ENCODE measurements at regions not wholly inside any gene's neighbourhood (a gene's known extent, or its start where the extent isn't known, plus 50 kb on each side); places are given as distances from the start of the nearest gene placed in this dataset.

- peak overlapping the region; percentile 30 for H2AFZ ChIP-seq (ENCODE audit: insufficient read depth, low read length, poor library complexity)
- no peak for DNase-seq
- no peak overlapping the region for H3K27ac ChIP-seq (ENCODE audit: low read depth, low read length)
- H3K23ac ChIP-seq (ENCODE audit: low read length) = no peak overlapping the region
- H2BK120ac ChIP-seq (ENCODE audit: insufficient read depth, low read length, poor library complexity) = peak overlapping the region; percentile 69
- H2BK12ac ChIP-seq (ENCODE audit: low read length) = no peak overlapping the region
- H4K91ac ChIP-seq (ENCODE audit: low read depth, low read length) = no peak overlapping the region
- no CpG with 5 or more reads among the region's 8 CpGs for WGBS (ENCODE audit: extremely low coverage, insufficient coverage, insufficient read length)
- peaks cover 5% of the 10 kb centered on the region in 2 experiments for H3K4me1 ChIP-seq (ENCODE audit: control insufficient read depth in 1 of 2, insufficient read depth in 2 of 2, low read length in 2 of 2)
- H3K4me3 ChIP-seq (ENCODE audit: low read depth, low read length) = no peak overlapping the region
- H3K27me3 ChIP-seq (ENCODE audit: insufficient read depth, low read length) = no peaks in the 10 kb centered on the region
- no peak overlapping the region for H3K14ac ChIP-seq (ENCODE audit: low read length)
- no peak overlapping the region for H2AK5ac ChIP-seq (ENCODE audit: low read length)
- peak overlapping the region; percentile 80 for H3K18ac ChIP-seq (ENCODE audit: low read length)
- no peak overlapping the region for H3K4ac ChIP-seq (ENCODE audit: low read depth, low read length)
- no peak overlapping the region for H4K8ac ChIP-seq (ENCODE audit: low read depth, low read length)
- no peaks in the 10 kb centered on the region for H3K79me2 ChIP-seq (ENCODE audit: control insufficient read depth, insufficient read depth, low read length, poor library complexity)
- H2BK5ac ChIP-seq (ENCODE audit: low read depth, low read length, poor library complexity) = peak overlapping the region; percentile 31
- no peaks in the 10 kb centered on the region for H3K36me3 ChIP-seq (ENCODE audit: control insufficient read depth in 1 of 2, insufficient read depth in 2 of 2, low read length in 2 of 2)
- no peak overlapping the region for H4K12ac ChIP-seq (ENCODE audit: low read depth, low read length)
- H3K9ac ChIP-seq (ENCODE audit: low read length) = no peak overlapping the region
- no peak overlapping the region for H3K4me2 ChIP-seq (ENCODE audit: low read length)
- H3K9me3 ChIP-seq (ENCODE audit: insufficient read depth, low read depth, low read length) = peaks cover under 1% of the 10 kb centered on the region
- H3K79me1 ChIP-seq (ENCODE audit: low read length) = peaks cover 7% of the 10 kb centered on the region
Observed at GRCh38 chr10:8245131-8245813, 190.8 kb downstream of the GATA3 start.

- no peak overlapping the region for H2AFZ ChIP-seq (ENCODE audit: insufficient read depth, low read length, poor library complexity)
- no peak overlapping the region for H3K14ac ChIP-seq (ENCODE audit: low read length)
- H4K8ac ChIP-seq (ENCODE audit: low read depth, low read length) = no peak overlapping the region
- WGBS (ENCODE audit: extremely low coverage, insufficient coverage, insufficient read length) = no CpG with 5 or more reads among the region's 3 CpGs
- H3K4me3 ChIP-seq (ENCODE audit: low read depth, low read length) = no peak overlapping the region
- H3K18ac ChIP-seq (ENCODE audit: low read length) = no peak overlapping the region
- H2BK120ac ChIP-seq (ENCODE audit: insufficient read depth, low read length, poor library complexity) = no peak overlapping the region
- no peak overlapping the region for H2AK5ac ChIP-seq (ENCODE audit: low read length)
- H3K9ac ChIP-seq (ENCODE audit: low read length) = no peak overlapping the region
- no peak overlapping the region for H3K23ac ChIP-seq (ENCODE audit: low read length)
- peaks cover 5% of the 10 kb centered on the region in 2 experiments for H3K4me1 ChIP-seq (ENCODE audit: control insufficient read depth in 1 of 2, insufficient read depth in 2 of 2, low read length in 2 of 2)
- no peak overlapping the region for H3K4ac ChIP-seq (ENCODE audit: low read depth, low read length)
- no peaks in the 10 kb centered on the region for H3K79me2 ChIP-seq (ENCODE audit: control insufficient read depth, insufficient read depth, low read length, poor library complexity)
- H2BK12ac ChIP-seq (ENCODE audit: low read length) = no peak overlapping the region
- no peak overlapping the region for H3K27ac ChIP-seq (ENCODE audit: low read depth, low read length)
- H4K91ac ChIP-seq (ENCODE audit: low read depth, low read length) = no peak overlapping the region
- H3K9me3 ChIP-seq (ENCODE audit: insufficient read depth, low read depth, low read length) = no peaks in the 10 kb centered on the region
- H3K27me3 ChIP-seq (ENCODE audit: insufficient read depth, low read length) = no peaks in the 10 kb centered on the region
- peaks cover 7% of the 10 kb centered on the region for H3K79me1 ChIP-seq (ENCODE audit: low read length)
- H3K4me2 ChIP-seq (ENCODE audit: low read length) = no peak overlapping the region
- H2BK5ac ChIP-seq (ENCODE audit: low read depth, low read length, poor library complexity) = no peak overlapping the region
- no peaks in the 10 kb centered on the region for H3K36me3 ChIP-seq (ENCODE audit: control insufficient read depth in 1 of 2, insufficient read depth in 2 of 2, low read length in 2 of 2)
- DNase-seq = no peak
- no peak overlapping the region for H4K12ac ChIP-seq (ENCODE audit: low read depth, low read length)
Observed at GRCh38 chr10:8245814-8246142, 191.3 kb downstream of the GATA3 start.

- no peak overlapping the region for H3K14ac ChIP-seq (ENCODE audit: low read length)
- H3K23ac ChIP-seq (ENCODE audit: low read length) = no peak overlapping the region
- H3K36me3 ChIP-seq (ENCODE audit: control insufficient read depth in 1 of 2, insufficient read depth in 2 of 2, low read length in 2 of 2) = no peaks in the 10 kb centered on the region
- no peaks in the 10 kb centered on the region for H3K79me2 ChIP-seq (ENCODE audit: control insufficient read depth, insufficient read depth, low read length, poor library complexity)
- H3K4me1 ChIP-seq (ENCODE audit: control insufficient read depth in 1 of 2, insufficient read depth in 2 of 2, low read length in 2 of 2) = peaks cover 5% of the 10 kb centered on the region in 2 experiments
- H4K91ac ChIP-seq (ENCODE audit: low read depth, low read length) = no peak overlapping the region
- WGBS (ENCODE audit: extremely low coverage, insufficient coverage, insufficient read length) = no CpG with 5 or more reads among the region's 2 CpGs
- H2AFZ ChIP-seq (ENCODE audit: insufficient read depth, low read length, poor library complexity) = no peak overlapping the region
- H3K9me3 ChIP-seq (ENCODE audit: insufficient read depth, low read depth, low read length) = no peaks in the 10 kb centered on the region
- H3K18ac ChIP-seq (ENCODE audit: low read length) = no peak overlapping the region
- H3K27me3 ChIP-seq (ENCODE audit: insufficient read depth, low read length) = no peaks in the 10 kb centered on the region
- H2BK12ac ChIP-seq (ENCODE audit: low read length) = no peak overlapping the region
- H3K27ac ChIP-seq (ENCODE audit: low read depth, low read length) = no peak overlapping the region
- H3K4me3 ChIP-seq (ENCODE audit: low read depth, low read length) = no peak overlapping the region
- no peak overlapping the region for H3K4ac ChIP-seq (ENCODE audit: low read depth, low read length)
- no peak overlapping the region for H4K12ac ChIP-seq (ENCODE audit: low read depth, low read length)
- H3K79me1 ChIP-seq (ENCODE audit: low read length) = peaks cover 7% of the 10 kb centered on the region
- no peak overlapping the region for H3K4me2 ChIP-seq (ENCODE audit: low read length)
- H2AK5ac ChIP-seq (ENCODE audit: low read length) = no peak overlapping the region
- no peak overlapping the region for H3K9ac ChIP-seq (ENCODE audit: low read length)
- no peak overlapping the region for H2BK5ac ChIP-seq (ENCODE audit: low read depth, low read length, poor library complexity)
- no peak overlapping the region for H2BK120ac ChIP-seq (ENCODE audit: insufficient read depth, low read length, poor library complexity)
- no peak for DNase-seq
- H4K8ac ChIP-seq (ENCODE audit: low read depth, low read length) = no peak overlapping the region
Observed at GRCh38 chr10:8246548-8246947, 192.1 kb downstream of the GATA3 start.

GRCh38 chr10:8247191-8247590, 192.7 kb downstream of the GATA3 start:
- no peak overlapping the region for H4K91ac ChIP-seq (ENCODE audit: low read depth, low read length)
- H2AFZ ChIP-seq (ENCODE audit: insufficient read depth, low read length, poor library complexity) = no peak overlapping the region

More at GRCh38 chr10:8247191-8247590, 192.7 kb downstream of the GATA3 start:
- Histone ChIP-seq H3K23ac (ENCODE audit: low read length) (no peak overlapping the region), H2AK5ac (ENCODE audit: low read length) (no peak overlapping the region), H3K79me2 (ENCODE audit: control insufficient read depth, insufficient read depth, low read length, poor library complexity) (no peaks in the 10 kb centered on the region), H4K8ac (ENCODE audit: low read depth, low read length) (no peak overlapping the region), H4K12ac (ENCODE audit: low read depth, low read length) (no peak overlapping the region), H3K4me1 (ENCODE audit: control insufficient read depth in 1 of 2, insufficient read depth in 2 of 2, low read length in 2 of 2) (peaks cover 5% of the 10 kb centered on the region in 2 experiments), H3K4me2 (ENCODE audit: low read length) (no peak overlapping the region), H3K79me1 (ENCODE audit: low read length) (peaks cover 5% of the 10 kb centered on the region), H3K4ac (ENCODE audit: low read depth, low read length) (no peak overlapping the region), H3K9me3 (ENCODE audit: insufficient read depth, low read depth, low read length) (no peaks in the 10 kb centered on the region), H3K27me3 (ENCODE audit: insufficient read depth, low read length) (no peaks in the 10 kb centered on the region), H2BK120ac (ENCODE audit: insufficient read depth, low read length, poor library complexity) (no peak overlapping the region), H3K9ac (ENCODE audit: low read length) (no peak overlapping the region), H2BK12ac (ENCODE audit: low read length) (no peak overlapping the region), H3K18ac (ENCODE audit: low read length) (no peak overlapping the region), H3K27ac (ENCODE audit: low read depth, low read length) (no peak overlapping the region), H3K14ac (ENCODE audit: low read length) (no peak overlapping the region), H3K4me3 (ENCODE audit: low read depth, low read length) (no peak overlapping the region), H3K36me3 (ENCODE audit: control insufficient read depth in 1 of 2, insufficient read depth in 2 of 2, low read length in 2 of 2) (no peaks in the 10 kb centered on the region), H2BK5ac (ENCODE audit: low read depth, low read length, poor library complexity) (no peak overlapping the region)
- no peak for DNase-seq
- WGBS (ENCODE audit: extremely low coverage, insufficient coverage, insufficient read length) = no CpG with 5 or more reads among the region's 2 CpGs
